ENCODE measurements at regions not wholly inside any gene's neighbourhood (a gene's known extent, or its start where the extent isn't known, plus 50 kb on each side); places are given as distances from the start of the nearest gene placed in this dataset.

- Histone ChIP-seq H3K4me3 (no peak overlapping the region), H3K27me3 (no peaks in the 10 kb centered on the region), H3K9me3 (no peaks in the 10 kb centered on the region), H3K36me3 (no peaks in the 10 kb centered on the region), H3K27ac (no peak overlapping the region), H3K4me1 (no peaks in the 10 kb centered on the region)
- TF ChIP-seq CTCF (IDR thresholded peaks at IDR 0.05) = no peak
- no peak for DNase-seq
- ATAC-seq = no peak
- intact Hi-C loops (cut with DNase I) = no loop called here
Measured at GRCh38 chr2:366706-367105, 78.8 kb upstream of the ALKAL2 start.

DNA sequence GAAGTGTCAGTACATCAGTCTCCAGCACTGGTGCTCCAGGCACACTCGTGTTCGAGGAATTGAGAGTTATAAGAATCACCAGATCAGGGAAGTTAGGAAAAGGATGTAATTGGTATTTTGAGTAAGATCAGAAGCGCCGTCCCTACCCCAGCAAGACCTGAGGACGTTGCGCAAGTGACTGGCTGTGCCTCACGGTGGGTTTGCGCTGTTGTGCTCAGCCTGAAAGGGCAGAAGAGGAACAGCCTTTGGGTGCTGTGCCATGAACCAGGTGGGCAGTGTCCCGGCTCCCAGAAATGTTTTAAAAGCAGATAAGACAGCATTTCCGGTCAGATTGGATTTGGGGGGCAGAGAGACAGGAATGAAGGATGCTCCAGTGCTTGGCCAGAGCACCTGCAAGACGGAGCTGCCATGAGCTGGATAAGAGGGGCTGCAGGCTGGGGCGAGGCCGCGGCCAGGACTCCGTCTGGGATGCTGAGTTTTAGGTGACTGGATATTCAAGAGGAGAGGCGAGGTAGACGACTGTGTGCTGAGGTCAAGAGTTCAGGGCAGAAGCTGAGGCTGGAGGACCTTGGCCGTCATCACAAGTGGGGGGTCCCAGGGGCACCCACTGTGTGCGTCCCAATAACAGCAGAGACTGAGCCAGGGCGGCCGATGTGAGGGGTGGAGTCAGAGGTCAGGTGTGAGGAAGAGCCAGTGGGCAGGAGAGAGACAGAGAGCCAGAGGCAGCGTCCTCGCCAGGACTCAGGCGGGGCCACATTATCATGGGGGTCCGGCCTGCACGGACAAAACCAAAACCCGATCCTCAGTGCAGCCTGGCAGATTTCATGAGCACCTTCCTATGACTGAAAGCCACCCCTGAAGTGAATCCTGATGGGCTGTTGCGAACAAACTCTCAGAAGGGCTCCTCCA is 77.7 kb upstream of the ALKAL2 start:
- no peaks in the 10 kb centered on the region for H3K4me1 ChIP-seq
- no peak for TF ChIP-seq CTCF (IDR thresholded peaks at IDR 0.05)
- DNase-seq = no peak
- intact Hi-C loops (cut with DNase I) = no loop called here
- H3K36me3 ChIP-seq = no peaks in the 10 kb centered on the region
- H3K4me3 ChIP-seq = no peak overlapping the region
- ATAC-seq = no peak
- H3K9me3 ChIP-seq = no peaks in the 10 kb centered on the region
- no peak overlapping the region for H3K27ac ChIP-seq
- H3K27me3 ChIP-seq = no peaks in the 10 kb centered on the region

DNA sequence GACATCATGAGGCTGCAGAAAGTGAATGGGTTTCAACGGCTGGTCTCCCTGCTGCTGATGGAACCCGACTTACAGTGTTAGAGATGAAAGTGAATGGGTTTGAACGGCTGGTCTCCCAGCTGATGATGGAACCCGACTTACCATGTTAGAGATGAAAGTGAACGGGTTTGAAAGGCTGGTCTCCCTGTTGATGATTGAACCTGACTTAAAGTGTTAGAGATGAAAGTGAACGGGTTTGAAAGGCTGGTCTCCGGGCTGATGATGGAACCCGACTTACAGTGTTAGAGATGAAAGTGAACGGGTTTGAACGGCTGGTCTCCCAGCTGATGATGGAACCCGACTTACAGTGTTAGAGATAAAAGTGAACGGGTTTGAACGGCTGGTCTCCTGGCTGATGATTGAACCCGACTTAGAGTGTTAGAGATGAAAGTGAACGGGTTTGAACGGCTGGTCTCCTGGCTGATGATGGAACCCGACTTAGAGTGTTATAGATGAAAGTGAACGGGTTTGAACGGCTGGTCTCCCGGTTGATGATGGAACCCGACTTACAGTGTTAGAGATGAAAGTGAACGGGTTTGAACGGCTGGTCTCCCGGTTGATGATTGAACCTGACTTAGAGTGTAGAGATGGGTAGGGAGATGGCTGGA is 76.1 kb upstream of the ALKAL2 start:
- no peak for TF ChIP-seq CTCF (IDR thresholded peaks at IDR 0.05)
- intact Hi-C loops (cut with DNase I) = no loop called here
- ATAC-seq = no peak
- Histone ChIP-seq H3K27me3 (no peaks in the 10 kb centered on the region), H3K9me3 (no peaks in the 10 kb centered on the region), H3K4me1 (no peaks in the 10 kb centered on the region), H3K27ac (no peak overlapping the region), H3K36me3 (no peaks in the 10 kb centered on the region), H3K4me3 (no peak overlapping the region)
- no peak for DNase-seq

DNA sequence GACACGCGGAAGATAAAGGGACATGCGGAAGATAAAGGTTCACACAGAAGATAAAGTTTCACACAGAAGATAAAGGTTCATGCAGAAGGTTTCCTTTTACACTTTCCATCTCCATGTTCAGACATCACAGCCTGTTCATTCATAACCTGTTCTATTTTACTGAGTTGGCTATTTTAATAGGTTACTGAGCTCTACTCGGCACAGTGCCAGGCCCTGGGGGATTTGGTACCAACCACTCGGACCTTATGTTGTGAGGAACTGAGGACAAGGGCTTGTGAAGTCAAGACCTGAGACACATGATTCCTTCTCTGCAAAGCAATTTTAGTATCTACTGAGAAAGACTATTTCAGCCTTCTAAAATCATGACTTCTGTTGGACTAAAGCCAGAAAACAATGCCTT is 75.0 kb upstream of the ALKAL2 start:
- DNase-seq (no peak), ATAC-seq (no peak)
- TF ChIP-seq CTCF (IDR thresholded peaks at IDR 0.05) = no peak
- H3K36me3 ChIP-seq = no peaks in the 10 kb centered on the region
- H3K27ac ChIP-seq = no peak overlapping the region
- H3K27me3 ChIP-seq = no peaks in the 10 kb centered on the region
- H3K9me3 ChIP-seq = no peaks in the 10 kb centered on the region
- intact Hi-C loops (cut with DNase I) = no loop called here
- no peaks in the 10 kb centered on the region for H3K4me1 ChIP-seq
- H3K4me3 ChIP-seq = no peak overlapping the region

- Histone ChIP-seq H3K36me3 (no peaks in the 10 kb centered on the region), H3K27me3 (peaks cover 5% of the 10 kb centered on the region), H3K9me3 (no peaks in the 10 kb centered on the region), H3K4me1 (no peaks in the 10 kb centered on the region), H3K4me3 (no peak overlapping the region), H3K27ac (no peak overlapping the region)
- intact Hi-C loops (cut with DNase I) = no loop called here
- DNase-seq (no peak), ATAC-seq (no peak)
- TF ChIP-seq CTCF (IDR thresholded peaks at IDR 0.05) = no peak
Measured at GRCh38 chr2:360124-360523, 72.2 kb upstream of the ALKAL2 start.

All from upper lobe of right lung (tissue), 1 donor.